NCI-H2029 (cell line): ENCODE measurements at regions not wholly inside any gene's neighbourhood (a gene's known extent, or its start where the extent isn't known, plus 50 kb on each side); places are given as distances from the start of the nearest gene placed in this dataset.
"Not testable (repeated sequence)": the region's sequence is repeated elsewhere in the genome, so short reads cannot be mapped to it uniquely, and the experiment has no call there.

Experiments
- DNase-seq: peaks from one replicate; lab custom pipeline; 2025; lab: John Stamatoyannopoulos, UW

GRCh38 chr7:125834421-125834820 is 904.8 kb upstream of the POT1 start:
- peak; percentile 2 for DNase-seq

- DNase-seq, result no peak
Measured at GRCh38 chr7:125833839-125834238, 904.2 kb upstream of the POT1 start.

- DNase-seq, result no peak
Measured at GRCh38 chr7:125830743-125831142, 901.1 kb upstream of the POT1 start.

GRCh38 chr7:125828153-125828700 is 898.6 kb upstream of the POT1 start:
- no peak for DNase-seq

GRCh38 chr7:125823538-125823937 is 893.9 kb upstream of the POT1 start:
- DNase-seq, result no peak

- DNase-seq, result no peak
Measured at GRCh38 chr7:125820495-125820894, 890.9 kb upstream of the POT1 start.

GRCh38 chr7:125814100-125814499 is 884.5 kb upstream of the POT1 start:
- no peak for DNase-seq

- DNase-seq, result not testable (repeated sequence)
Measured at GRCh38 chr7:125806491-125806890, 876.9 kb upstream of the POT1 start.

- DNase-seq, result no peak
Measured at GRCh38 chr7:125804273-125804672, 874.6 kb upstream of the POT1 start.

GRCh38 chr7:125780153-125780552 is 850.5 kb upstream of the POT1 start:
- no peak for DNase-seq

- no peak for DNase-seq
Measured at GRCh38 chr7:125775317-125775716, 845.7 kb upstream of the POT1 start.

- no peak for DNase-seq
Measured at GRCh38 chr7:125773113-125773785, 843.6 kb upstream of the POT1 start.

GRCh38 chr7:125747966-125748365 is 818.3 kb upstream of the POT1 start:
- DNase-seq, result no peak

- DNase-seq, result no peak
Measured at GRCh38 chr7:125746510-125746909, 816.9 kb upstream of the POT1 start.

- DNase-seq, result no peak
Measured at GRCh38 chr7:125727215-125727614, 797.6 kb upstream of the POT1 start.

GRCh38 chr7:125695626-125696025 is 766.0 kb upstream of the POT1 start:
- DNase-seq, result no peak

GRCh38 chr7:125683156-125683555 is 753.5 kb upstream of the POT1 start:
- no peak for DNase-seq

- DNase-seq, result no peak
Measured at GRCh38 chr7:125681508-125681907, 751.9 kb upstream of the POT1 start.

- DNase-seq, result no peak
Measured at GRCh38 chr7:125678771-125679170, 749.1 kb upstream of the POT1 start.

- DNase-seq, result no peak
Measured at GRCh38 chr7:125675640-125676039, 746.0 kb upstream of the POT1 start.

GRCh38 chr7:125675169-125675568 is 745.5 kb upstream of the POT1 start:
- no peak for DNase-seq

- DNase-seq, result no peak
Measured at GRCh38 chr7:125670926-125671572, 741.4 kb upstream of the POT1 start.

- DNase-seq, result no peak
Measured at GRCh38 chr7:125668321-125668993, 738.8 kb upstream of the POT1 start.
